Eye (tissue), 1 donor: ENCODE measurements at regions not wholly inside any gene's neighbourhood (a gene's known extent, or its start where the extent isn't known, plus 50 kb on each side); places are given as distances from the start of the nearest gene placed in this dataset.

Source experiments
- DNase-seq: peaks from one replicate; pipeline ENCODE4 v3.0.0-alpha.2; 2015

DNA sequence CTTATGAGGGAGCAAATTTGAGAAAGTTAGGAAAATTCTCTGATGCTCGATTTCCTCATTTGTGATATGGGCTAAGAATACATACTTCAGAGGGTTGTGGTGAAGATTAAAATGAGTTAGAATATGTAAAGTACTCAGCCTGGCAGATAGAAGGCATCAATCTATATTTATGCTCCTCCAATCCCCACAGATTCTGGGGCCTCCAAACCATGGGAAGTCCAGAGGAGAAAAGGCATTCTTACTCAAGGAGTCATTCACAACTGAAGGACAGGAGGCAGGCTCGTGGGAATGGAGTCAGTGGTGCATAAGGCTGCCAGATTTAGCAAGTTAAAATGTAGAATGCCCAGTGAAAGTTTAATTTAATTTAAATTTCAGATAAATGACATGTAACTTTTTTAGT lies 330.0 kb upstream of the POU3F1 start:
- no peak for DNase-seq

DNA sequence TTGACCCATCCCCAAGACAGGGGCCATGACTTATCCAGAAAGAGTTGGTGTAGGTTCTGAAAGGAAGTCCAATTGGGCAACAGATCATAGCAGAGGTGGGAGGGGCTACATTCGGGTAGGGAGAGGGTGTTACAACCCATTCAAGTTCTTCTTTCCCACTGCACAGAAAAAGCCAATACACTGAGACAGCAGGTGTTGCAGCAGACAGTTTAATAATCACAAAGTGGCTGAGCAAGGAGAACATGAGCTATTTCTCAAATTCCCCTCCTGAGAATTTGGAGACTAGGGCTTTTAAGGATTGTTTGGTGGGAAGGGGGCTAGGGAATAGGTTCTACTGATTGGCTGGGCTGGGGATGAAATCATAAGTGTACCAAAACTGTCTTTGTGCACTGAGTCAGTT lies 328.4 kb upstream of the POU3F1 start:
- no peak for DNase-seq

DNA sequence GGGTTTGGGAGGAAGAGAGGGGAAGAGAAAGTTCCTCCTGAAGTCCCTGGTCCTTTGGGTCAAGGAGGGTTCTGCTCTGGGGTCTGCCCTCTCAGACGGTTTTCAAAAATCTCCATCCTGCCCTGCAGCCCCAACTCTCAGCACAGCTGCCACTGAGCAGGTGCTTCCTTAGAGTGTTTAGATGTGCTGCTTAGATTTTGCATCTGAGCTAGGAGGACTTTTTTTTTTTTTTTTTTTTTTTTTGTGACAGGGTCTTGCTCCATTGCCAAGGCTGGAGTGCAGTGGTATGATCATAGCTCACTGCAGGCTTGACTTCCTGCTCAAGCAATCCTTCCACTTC lies 324.9 kb upstream of the POU3F1 start:
- no peak for DNase-seq

DNA sequence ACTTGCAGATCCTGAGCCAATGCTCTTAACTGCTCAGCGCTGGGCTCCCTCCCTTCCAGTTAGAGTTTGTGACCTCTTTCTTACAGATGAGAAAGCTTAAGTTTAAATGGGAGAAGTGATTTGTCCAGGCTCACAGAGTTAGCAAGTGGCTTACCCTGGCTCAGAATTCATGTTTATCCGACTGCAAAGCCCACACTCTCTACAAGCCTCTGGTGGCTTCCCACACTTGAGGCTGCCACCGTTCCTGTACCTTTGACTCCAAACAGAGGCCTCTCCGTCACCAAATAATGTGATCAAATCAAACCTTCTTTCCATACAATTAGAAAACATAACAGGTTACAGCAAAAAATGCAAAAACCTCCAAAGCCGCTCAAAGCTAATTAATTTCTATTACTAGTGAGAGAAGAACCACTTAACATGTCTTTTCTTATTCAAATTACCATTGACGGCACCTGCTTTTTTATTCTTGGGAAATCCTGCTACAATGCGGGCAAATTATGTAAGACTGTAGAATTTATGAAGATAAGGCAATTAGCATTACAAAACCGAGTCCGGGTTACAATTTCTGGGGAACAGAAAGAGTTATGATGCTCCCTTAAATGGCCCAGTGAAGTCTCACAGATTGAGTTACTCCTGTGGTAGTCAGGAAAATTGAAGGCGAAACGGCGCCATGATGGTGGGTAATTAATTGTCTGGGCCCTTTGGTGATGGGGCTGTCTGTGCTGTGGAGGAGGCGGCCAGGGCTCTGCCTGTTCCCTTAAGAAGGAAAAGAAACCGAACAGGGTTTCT lies 324.3 kb upstream of the POU3F1 start:
- no peak for DNase-seq

DNA sequence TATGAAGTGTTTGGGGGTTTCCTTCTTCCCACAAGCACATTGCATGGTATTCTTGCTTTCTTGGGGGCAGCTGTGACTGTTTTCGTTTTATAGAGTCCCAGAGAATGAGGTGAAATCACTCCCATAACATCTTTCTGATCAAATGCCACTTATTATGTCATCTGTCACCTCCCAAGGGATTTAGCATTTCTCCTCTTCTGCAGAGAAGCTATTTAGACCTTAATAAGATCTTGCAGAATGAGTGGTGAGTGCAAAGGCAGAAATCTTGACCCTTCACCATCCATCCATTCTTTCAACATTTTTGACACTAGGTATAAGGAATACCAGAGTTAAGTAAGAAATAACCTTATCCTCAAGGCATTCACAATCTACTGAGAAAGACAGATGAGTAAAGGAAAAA lies 318.6 kb upstream of the POU3F1 start:
- DNase-seq, result no peak

DNA sequence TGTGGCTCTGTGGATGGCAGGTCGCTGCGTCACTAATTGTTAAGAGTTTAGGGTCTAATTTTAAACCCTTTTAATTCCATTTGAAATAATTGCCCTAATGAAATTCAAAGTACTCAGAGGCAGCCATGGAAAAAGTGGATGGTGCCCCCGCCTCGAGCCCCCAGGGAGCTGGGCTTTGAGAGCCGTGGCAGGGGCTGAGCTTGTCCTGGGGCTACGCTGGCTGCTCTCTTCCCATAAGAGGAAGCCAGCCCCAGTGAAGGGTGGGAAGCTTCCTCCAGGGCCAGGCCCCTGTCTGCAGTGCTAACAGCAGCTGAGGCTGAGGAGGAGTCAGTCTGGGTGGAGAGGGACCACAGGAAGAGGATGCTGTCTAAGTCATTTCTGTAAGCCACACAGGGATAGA lies 315.0 kb upstream of the POU3F1 start:
- peak; percentile 32 for DNase-seq

DNA sequence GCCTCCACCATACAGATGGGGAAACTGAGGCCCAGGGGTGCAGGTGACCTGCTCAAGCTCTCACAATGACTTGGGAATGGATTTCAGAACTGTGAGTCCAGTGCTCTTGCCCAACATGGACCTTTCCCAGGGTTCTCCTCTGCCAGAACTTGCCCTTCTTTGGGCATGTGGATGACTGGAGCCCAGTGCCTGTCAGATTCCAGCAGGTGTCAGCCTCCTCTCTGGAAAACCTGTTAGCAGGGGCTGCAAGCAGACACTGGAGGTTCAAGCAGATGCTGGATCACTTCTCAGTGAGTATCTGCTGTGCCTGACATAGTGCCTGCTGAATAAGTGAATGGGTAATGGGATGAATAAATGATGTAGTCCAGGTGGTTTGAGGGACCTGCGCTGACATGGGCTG lies 314.2 kb upstream of the POU3F1 start:
- DNase-seq, result peak; percentile 23

DNA sequence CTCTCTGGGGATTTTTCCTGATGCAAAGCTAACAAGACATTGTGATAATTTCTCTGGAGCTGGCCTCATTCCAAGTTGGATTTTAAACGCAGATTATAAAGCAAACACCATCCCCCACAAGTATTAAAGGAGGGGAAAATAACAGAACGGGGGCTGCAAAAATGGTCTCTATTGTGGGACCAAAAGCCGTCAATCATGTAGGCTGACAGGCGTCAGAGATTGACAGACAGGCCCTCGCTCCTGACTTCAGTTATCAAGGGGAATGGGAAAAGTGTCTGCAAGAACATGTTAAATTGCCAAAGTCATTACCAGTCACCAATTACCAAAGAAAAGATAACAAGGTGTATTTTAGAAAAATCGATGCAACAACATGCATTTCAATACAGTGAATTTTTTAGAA lies 307.4 kb upstream of the POU3F1 start:
- no peak for DNase-seq

DNA sequence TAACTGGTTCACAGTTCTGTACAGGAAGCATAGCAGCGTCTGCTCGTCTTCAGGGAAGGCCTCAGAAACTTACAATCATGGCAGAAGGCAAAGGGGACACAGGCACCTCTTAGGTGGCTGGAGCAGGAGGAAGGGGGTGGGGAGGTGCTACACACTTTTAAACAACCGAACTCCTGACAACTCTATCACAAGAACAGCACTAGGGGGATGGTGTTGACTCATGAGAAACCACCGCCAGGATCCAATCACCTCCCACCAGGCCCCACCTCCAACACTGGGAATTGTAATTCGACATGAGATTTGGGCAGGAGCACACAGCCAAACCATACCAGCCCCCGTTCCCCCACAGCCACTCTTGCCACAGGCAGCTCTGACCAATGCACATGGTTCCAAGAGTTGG lies 306.3 kb upstream of the POU3F1 start:
- no peak for DNase-seq

DNA sequence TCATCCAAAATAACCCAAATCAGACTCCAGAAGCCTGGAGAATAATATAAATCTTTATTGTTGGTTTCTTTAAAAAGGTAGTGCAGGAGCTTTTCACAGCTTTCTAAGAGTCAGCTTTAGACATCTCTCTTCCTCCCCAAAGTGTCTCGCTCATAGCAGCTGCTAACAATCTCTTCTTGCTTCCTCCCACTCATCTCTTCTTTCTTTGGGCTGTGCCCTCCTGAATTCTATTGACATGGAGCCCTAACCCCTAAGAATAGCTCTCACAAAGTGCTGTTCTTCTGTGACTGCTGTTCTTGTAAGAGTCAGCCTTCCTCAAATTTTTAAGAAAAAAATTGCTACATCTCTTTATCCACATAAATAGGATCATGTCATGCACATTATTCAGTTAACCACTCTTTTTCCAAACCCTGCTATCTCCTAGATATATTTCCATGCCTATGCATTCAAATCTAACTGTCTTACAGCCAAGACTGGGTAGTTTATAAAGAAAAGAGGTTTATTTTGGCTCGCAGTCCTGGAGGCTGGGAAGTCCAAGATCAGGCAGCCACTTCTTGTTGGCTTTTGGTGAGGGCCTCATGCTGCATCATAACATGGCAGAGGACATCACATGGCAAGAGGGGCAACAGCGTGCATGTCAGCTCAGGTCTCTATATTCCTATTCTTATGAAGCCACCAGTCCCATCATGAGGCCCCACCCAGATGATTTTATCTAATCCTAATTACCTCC lies 301.0 kb upstream of the POU3F1 start:
- no peak for DNase-seq

DNA sequence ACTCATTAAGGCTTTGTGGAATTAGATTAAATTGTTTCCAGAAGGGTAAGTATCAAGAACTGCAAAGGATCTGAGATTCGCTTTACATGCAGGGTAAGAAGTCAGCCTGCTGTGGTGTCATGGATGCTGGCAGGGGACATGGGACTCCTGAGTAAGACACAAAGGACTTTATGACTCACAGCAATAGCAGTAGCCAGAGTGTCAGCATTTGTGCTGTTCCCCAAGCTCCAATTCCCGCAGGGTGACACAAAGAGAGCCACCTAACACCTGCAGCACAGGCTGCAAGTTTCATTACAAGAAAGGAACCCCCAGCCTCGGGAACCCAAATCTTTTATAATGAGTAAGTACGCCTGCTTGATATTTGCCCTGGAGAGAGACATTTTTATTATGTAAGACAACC lies 298.1 kb upstream of the POU3F1 start:
- no peak for DNase-seq

DNA sequence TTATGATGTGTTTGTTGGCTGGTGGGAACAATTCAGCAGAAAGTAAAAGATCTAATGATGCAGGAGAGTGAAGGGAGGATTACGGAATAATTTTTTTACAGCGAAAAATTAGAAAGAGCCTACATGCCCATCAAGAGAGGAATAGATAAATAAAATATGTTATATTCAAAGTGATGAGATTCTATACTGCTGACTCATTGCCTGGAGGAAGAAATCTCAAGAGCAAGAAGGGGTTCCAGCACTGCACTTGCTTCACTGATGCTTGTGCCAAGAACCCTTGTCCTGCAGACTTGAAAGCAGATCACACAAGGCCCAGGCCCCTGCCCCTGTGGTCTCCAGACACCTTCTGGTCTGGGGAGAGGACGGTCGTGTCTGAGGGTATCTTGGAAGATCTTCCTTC lies 295.1 kb upstream of the POU3F1 start:
- DNase-seq, result no peak

DNA sequence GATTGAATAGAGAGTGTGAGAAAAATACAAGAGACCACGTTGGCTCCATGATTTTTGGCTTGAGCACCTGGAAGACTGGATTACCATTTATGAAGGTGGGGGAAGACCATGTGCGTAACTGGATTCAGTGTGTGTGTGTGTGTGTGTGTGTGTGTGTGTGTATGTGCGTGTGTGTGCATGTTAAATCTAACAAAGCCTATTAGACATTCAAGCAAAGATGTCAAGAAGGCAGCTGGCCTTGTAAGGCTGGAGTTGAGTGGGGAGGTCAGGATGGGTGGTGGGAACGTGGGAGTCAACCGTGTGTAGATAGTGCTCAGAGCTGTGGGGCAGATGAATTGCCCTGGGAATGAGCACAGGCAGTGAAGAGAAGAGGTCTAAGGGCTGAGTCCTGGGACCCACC lies 293.8 kb upstream of the POU3F1 start:
- no peak for DNase-seq

DNA sequence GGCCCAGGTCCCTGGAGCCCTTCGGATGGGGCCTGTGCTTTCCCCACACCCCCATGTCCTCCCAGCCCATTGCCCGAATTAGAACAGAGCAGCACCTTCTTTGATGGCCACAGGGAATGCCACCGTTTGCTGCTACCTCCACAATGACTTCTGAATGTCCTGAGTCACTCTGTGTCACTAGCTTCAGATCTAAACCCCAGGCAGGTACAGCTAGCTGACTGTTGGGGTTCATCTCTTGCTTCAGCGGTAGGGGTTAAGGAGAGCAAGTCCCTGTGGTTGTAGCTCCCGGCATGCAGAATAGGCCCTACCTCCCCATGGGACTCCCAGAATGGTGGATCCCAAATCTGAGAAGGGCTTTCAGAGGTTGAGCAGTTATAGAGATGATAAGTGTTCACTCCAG lies 291.1 kb upstream of the POU3F1 start:
- DNase-seq, result no peak

DNA sequence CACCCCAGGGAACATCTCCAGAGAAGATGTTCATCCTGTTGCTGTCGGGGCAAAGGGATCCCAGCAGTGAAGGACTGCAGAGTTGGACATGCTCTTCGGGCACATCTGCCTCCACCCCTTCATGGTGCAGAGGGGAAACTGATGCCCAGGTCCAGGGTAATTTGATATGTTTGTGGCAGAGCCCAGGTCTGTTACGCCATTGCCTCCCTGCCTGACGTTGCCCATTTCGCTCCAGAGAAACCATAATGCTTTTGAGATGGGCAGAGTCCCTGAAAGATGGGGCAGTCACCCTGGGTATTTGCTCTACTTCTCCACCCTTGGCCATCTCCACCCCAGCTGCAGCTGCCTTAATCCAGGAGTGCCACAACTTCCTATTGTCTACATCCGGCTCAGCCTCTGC lies 290.4 kb upstream of the POU3F1 start:
- DNase-seq, result peak; percentile 8

DNA sequence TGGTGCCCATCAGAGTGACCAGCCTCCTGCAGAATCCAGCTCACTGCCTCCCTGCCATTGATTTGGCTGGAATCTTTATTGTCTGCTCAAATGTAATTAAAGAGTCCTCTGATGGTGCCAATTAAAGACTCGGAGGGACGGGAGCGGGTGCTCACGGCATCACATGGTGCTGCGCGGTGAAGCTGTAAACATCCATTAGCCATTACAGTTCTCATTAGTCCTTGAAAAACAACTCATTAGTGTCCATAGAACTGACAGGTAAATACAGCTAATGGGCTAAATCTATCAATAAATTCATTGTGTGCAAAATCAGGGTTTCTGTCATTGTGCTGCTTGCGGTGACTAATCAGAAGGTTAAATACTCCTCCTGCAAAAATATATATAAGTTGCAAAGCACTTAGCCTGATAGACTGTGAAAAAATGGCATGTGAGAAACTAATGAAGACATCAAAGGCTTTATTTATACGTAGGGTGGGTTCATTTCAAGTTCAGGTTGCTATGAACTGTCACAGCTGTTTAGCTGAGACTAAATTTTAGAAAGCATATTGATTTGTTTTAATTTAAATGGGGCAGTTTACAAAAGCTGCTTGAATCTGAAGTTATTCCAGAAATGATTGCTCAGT lies 289.8 kb upstream of the POU3F1 start:
- peak; percentile 88 for DNase-seq

DNA sequence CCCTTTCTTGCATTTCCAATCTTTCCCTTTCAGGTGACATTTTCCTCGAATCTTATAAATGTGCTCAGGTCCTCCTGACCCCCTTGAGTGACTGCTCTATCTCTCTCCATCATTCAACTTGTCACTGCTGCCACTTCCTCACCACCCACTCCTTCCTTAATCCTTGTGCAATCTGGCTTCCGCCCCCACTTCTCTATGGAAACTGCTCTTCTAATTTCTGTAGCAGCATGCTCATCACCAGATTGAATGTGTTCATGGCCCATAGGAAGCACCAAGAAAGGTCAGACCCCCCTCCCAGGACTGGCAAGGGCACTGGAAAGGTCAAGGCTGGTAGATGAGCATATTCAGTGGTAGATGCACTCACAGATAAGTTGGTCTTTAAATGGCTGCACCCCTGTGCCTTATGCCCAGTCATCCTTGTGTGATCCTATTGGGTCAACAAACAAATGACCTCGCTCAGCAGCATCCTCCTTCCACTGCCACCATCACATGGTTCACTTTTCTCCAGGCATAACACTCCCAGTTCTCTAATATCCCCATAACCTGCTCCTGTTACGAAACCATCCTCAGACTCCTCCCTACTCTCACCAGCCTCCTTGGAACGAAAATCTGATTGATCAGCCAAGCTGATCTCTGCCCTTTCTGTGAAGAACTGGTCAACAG lies 288.5 kb upstream of the POU3F1 start:
- no peak for DNase-seq

DNA sequence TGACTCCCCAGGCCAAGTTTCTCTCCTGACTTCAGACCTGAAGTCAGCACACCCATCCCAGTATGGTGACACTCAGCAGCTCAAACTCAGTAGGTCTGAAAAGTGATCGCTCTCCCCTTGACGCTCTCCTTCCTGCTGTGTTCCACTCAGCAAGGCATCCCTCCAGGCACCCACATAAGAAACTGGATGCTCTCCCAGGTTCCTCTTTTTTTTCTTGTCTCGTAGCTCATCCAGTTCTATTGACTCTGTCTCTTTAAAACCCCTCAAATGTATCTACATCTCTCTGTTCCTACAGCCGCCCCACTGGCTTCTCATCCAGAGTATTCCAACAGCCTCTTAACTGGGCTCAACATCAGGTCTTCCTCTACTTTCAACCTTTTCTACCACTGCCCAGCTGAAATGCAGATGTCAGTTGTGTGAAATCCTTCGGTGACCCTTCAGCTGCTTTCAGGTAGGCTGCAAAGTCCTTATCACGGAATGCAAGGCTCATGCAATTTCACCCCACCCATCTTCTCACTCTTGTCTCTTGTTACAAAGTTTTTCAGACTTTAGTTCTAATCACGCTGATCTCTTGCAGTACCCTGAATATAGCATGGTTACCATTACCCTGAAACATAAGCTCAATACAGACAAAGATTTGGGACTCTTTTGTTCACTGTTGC lies 286.2 kb upstream of the POU3F1 start:
- no peak for DNase-seq

DNA sequence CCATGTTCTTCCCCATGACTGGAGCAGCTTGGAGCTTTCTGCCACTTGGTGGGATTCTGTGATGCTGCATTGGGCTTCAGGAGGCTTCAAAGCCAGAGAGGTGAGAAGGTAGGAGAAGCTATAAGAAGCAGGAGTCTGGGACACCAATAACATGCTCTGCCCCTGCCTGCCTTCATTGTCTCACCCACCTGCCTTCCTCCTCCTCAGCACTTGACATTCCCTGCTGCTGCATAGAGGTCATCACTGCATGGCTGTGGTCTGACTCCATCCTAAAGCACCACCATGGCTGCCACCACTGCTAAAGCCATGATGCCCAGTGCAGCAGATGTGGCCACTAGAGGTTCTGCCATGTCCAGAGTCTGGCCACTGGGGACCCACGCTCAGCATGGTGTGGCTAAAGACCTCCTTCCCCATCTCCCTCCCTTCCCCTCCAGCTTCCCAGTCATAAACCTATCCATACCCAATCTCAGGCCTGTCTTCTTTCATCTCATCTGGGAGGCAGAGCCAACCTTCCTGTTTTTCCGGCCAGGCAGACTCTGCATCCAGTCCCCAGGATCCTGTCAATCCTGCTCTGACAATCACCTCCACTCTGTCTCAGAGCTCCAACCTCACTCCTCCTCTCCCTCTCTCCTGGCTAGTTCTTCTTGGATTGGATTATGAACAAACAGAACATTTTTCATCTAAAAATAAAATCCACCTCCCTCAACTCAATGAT lies 285.1 kb upstream of the POU3F1 start:
- no peak for DNase-seq

DNA sequence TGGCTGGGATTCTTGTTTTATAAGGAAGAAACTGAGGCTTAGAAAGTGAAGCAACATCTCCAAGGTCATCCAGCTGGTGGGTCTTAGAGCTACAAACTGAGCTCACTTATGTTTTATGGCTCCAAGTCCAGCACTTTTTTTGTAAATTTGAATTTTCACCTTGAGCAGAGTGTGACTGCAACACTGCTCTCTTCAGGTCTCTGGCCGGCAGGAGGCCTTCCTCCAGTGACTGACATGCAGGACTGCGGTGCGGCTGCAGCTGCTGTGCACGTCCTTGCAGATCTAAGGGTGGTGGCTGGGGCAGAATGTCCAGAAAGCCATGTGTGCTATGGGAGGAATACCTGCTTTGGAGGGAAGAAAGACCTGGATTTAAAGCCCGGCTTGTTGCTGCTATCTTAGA lies 284.2 kb upstream of the POU3F1 start:
- DNase-seq, result no peak

DNA sequence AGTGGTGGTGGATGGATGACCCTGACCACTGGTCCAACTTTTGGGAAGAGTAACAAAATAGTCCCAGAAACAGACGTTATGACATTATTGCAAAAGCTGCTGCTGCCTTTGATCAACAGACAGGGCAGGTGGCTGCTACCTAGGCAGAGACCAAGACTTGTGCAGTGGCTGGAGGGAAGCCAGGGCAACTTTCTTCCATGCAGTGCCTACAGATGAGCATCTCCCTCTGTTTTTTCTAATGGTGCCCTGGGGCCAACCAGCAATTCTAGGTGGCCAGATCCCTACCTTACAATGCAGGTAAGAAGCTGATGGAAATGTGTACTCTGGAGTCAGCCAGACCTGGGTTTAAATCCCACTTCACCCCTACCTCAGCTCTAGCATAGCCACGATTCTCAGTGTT lies 283.1 kb upstream of the POU3F1 start:
- no peak for DNase-seq

DNA sequence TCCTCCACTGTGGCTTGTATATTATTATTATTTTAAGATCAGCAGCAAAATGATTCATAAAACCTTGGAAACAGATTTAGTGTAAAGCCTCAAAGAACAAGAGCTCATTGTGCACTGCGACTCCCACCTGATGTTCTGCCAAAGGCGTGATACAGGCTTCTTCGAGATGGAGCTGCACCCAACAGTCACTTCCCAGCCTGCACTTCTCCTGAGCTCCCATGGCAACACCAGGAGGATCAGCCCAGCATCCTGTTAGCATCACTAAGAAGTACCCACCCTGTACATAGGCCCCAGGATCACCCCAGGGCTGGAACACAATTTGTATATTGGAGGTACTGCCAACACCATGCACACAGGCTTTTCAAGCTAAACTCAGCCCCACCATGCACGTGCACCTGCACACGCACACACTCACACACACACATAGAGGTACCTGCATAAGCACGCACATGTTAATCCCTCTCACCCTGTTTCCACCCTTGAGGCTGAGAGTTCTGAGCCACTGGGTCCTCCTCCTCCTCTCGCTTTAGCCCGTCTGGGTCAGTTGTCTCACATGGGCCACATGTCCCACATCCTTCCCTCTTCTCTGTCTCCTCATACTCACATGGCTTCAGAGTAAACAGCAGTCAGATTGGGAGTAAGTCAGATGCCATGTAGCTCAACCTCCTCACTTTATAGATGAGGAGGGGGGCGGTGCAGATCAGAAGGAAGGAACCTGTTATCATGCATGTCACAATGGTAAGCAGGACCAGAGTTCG lies 281.9 kb upstream of the POU3F1 start:
- no peak for DNase-seq
